HEK293 (cell line): ENCODE measurements at regions not wholly inside any gene's neighbourhood (a gene's known extent, or its start where the extent isn't known, plus 50 kb on each side); places are given as distances from the start of the nearest gene placed in this dataset.

Experiments used
- CTCF ChIA-PET: fragments of 350-600 bp; formaldehyde crosslinking; extraction: SDS; loops from one replicate; lab custom pipeline; 2021; ENCODE audit warnings: antibody characterized with exemption; lab: Yijun Ruan, JAX
- POLR2A ChIA-PET: fragments of 300-600 bp; formaldehyde crosslinking; extraction: SDS; loops from one replicate; lab custom pipeline; 2020; ENCODE audit warnings: antibody characterized with exemption, inconsistent platforms; lab: Yijun Ruan, JAX
- H3K27ac ChIP-seq: fragments of 200-500 bp; sonication (Bioruptor generic); 2 replicates; pipeline ENCODE4 v1.5.1; 2014; ENCODE audit warnings: low read depth, low read length, control low read depth, inconsistent platforms; ENCODE audit errors: extremely low read depth
- H3K36me3 ChIP-seq, 2 experiments: fragments of 200-500 bp in 1 of 2; sonication (Bioruptor generic) in 1 of 2; 1 replicate in 1 of 2; 2 replicates in 1 of 2; pipeline ENCODE4 v1.5.1; 2014 to 2017; ENCODE audit warnings: inconsistent platforms in 2 of 2, low read length in 2 of 2; ENCODE audit not compliant: control insufficient read depth in 2 of 2, insufficient read depth in 1 of 2
- H3K4me1 ChIP-seq: fragments of 200-500 bp; sonication (Bioruptor generic); 2 replicates; pipeline ENCODE4 v1.5.1; 2014; ENCODE audit warnings: mild to moderate bottlenecking, low read length, inconsistent platforms; ENCODE audit not compliant: control insufficient read depth, insufficient read depth
- H3K4me3 ChIP-seq: 2 replicates; pipeline ENCODE4 v1.5.1; 2011; ENCODE audit warnings: low read depth, mild to moderate bottlenecking, control low read depth, low read length, moderate library complexity
- H3K9me3 ChIP-seq: fragments of 200-500 bp; sonication (Bioruptor generic); 2 replicates; pipeline ENCODE4 v1.5.1; 2014; ENCODE audit warnings: low read depth, low read length, inconsistent platforms; ENCODE audit not compliant: control insufficient read depth, insufficient read depth
- GLIS2 ChIP-seq: fragments of 450-650 bp; formaldehyde crosslinking; IDR thresholded peaks from 2 replicates; pipeline ENCODE4 v1.5.1; 2016; ENCODE audit warnings: missing biosample characterization, missing genetic modification characterization
- HOXC10 ChIP-seq: sonication (generic); formaldehyde crosslinking; IDR thresholded peaks from 2 replicates; pipeline ENCODE4 v1.8.1; 2023; ENCODE audit warnings: mild to moderate bottlenecking, missing genetic modification reagents
- KLF9 ChIP-seq: fragments of 450-650 bp; formaldehyde crosslinking; IDR thresholded peaks from 2 replicates; pipeline ENCODE4 v1.5.1; 2016; ENCODE audit warnings: missing biosample characterization, missing genetic modification characterization, low read depth
- SP3 ChIP-seq: fragments of 450-650 bp; formaldehyde crosslinking; IDR thresholded peaks from 2 replicates; pipeline ENCODE4 v1.5.1; 2016; ENCODE audit warnings: missing biosample characterization, missing genetic modification characterization
- WT1 ChIP-seq: fragments of 450-650 bp; formaldehyde crosslinking; IDR thresholded peaks from 2 replicates; pipeline ENCODE4 v1.5.1; 2016; ENCODE audit warnings: missing biosample characterization, missing genetic modification characterization
- ZBTB8A ChIP-seq: fragments of 450-650 bp; formaldehyde crosslinking; IDR thresholded peaks from 2 replicates; pipeline ENCODE4 v1.5.1; 2016; ENCODE audit warnings: missing biosample characterization, missing genetic modification characterization
- ZNF133 ChIP-seq: fragments of 450-650 bp; formaldehyde crosslinking; IDR thresholded peaks from 2 replicates; pipeline ENCODE4 v1.5.1; 2016; ENCODE audit warnings: missing biosample characterization, missing genetic modification characterization
- ZNF335 ChIP-seq: fragments of 450-650 bp; formaldehyde crosslinking; conservative IDR thresholded peaks from 2 replicates; pipeline ENCODE4 v1.5.1; 2016; ENCODE audit warnings: missing biosample characterization, missing genetic modification characterization
- ZNF341 ChIP-seq: fragments of 450-650 bp; formaldehyde crosslinking; IDR thresholded peaks from 2 replicates; pipeline ENCODE4; 2016; ENCODE audit warnings: low read depth, missing biosample characterization, missing genetic modification characterization
- ZNF549 ChIP-seq: fragments of 450-650 bp; IDR thresholded peaks from 2 replicates; pipeline ENCODE4 v1.5.1; 2018; ENCODE audit warnings: missing biosample characterization, missing genetic modification characterization, mild to moderate bottlenecking, inconsistent platforms, moderate library complexity
- ZNF626 ChIP-seq: fragments of 450-650 bp; sonication (Bioruptor Pico); formaldehyde crosslinking; IDR thresholded peaks from 2 replicates; pipeline ENCODE4 v1.5.1; 2018; ENCODE audit warnings: missing biosample characterization, missing genetic modification characterization, inconsistent platforms
- ZNF654 ChIP-seq: fragments of 450-650 bp; formaldehyde crosslinking; IDR thresholded peaks from 2 replicates; pipeline ENCODE4 v1.5.1; 2016; ENCODE audit warnings: low read depth, missing biosample characterization, missing genetic modification characterization
- TF ChIP-seq, protein P1 (sequence below): fragments of 450-650 bp; formaldehyde crosslinking; IDR thresholded peaks from 2 replicates; pipeline ENCODE4 v1.5.1; 2017; ENCODE audit warnings: missing biosample characterization, missing genetic modification characterization
- TF ChIP-seq, protein P2 (sequence below): fragments of 450-650 bp; formaldehyde crosslinking; IDR thresholded peaks from 2 replicates; pipeline ENCODE4 v1.5.1; 2016; ENCODE audit warnings: missing biosample characterization, missing genetic modification characterization, low read depth
- TF ChIP-seq, protein P3 (sequence below): fragments of 450-650 bp; formaldehyde crosslinking; IDR thresholded peaks from 2 replicates; pipeline ENCODE4 v1.5.1; 2016; ENCODE audit warnings: missing biosample characterization, missing genetic modification characterization
- TF ChIP-seq, protein P4 (sequence below): fragments of 450-650 bp; formaldehyde crosslinking; IDR thresholded peaks from 2 replicates; pipeline ENCODE4 v1.5.1; 2016; ENCODE audit warnings: missing biosample characterization, missing genetic modification characterization
- TF ChIP-seq, protein P5 (sequence below): fragments of 450-650 bp; formaldehyde crosslinking; IDR thresholded peaks from 2 replicates; pipeline ENCODE4 v1.5.1; 2016; ENCODE audit warnings: missing biosample characterization, missing genetic modification characterization
- TF ChIP-seq, protein P6 (sequence below): fragments of 450-650 bp; formaldehyde crosslinking; IDR thresholded peaks from 2 replicates; pipeline ENCODE4 v1.5.1; 2016; ENCODE audit warnings: missing biosample characterization, missing genetic modification characterization

DNA sequence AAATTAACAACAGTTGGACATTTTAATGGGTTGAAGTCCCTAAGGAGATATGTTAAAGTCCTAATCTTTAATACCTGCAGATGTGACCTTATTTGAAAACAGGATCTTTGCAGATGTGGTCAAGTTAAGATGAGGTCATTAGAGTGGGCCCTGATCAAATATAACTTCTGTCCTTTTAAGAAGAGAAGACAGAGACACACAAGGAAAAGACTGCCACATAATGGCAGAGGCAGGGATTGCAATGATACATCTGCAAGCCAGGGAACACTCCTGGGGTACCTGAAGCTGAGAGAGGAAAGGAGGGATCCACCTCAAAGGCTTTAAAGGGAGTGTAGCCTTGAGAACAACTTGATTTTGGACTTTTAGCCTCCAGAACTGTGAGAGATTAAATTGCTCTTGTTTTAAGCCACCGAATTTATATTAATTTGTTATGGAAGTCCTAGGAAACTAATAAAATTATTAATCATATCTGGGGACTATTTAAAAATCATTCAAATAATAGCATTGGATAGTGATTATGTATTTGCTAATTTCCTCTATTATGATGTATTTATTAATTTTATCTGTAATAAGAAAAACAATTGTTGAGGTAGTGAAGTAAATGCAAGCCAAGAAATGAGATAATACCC, 700.0 kb upstream of the PCDH15 start:
- H3K9me3 ChIP-seq: no peaks in the 10 kb centered on the region
- H3K4me3 ChIP-seq: no peak overlapping the region
- ChIA-PET POLR2A (no interaction called here), CTCF (interaction anchor here (0.6 to 0.7 kb wide), 2 partner anchors 49 to 398 kb away, joined by 3 read pairs; no protein-coding TSS in a partner anchor)
- no peak overlapping the region for H3K27ac ChIP-seq
- no peaks in the 10 kb centered on the region for H3K36me3 ChIP-seq
- TF ChIP-seq, protein P1, sequence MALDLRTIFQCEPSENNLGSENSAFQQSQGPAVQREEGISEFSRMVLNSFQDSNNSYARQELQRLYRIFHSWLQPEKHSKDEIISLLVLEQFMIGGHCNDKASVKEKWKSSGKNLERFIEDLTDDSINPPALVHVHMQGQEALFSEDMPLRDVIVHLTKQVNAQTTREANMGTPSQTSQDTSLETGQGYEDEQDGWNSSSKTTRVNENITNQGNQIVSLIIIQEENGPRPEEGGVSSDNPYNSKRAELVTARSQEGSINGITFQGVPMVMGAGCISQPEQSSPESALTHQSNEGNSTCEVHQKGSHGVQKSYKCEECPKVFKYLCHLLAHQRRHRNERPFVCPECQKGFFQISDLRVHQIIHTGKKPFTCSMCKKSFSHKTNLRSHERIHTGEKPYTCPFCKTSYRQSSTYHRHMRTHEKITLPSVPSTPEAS (tag by site-specific recombination): no peak
- TF ChIP-seq ZNF654 (tag by site-specific recombination): peak; percentile 59
- TF ChIP-seq, protein P2, sequence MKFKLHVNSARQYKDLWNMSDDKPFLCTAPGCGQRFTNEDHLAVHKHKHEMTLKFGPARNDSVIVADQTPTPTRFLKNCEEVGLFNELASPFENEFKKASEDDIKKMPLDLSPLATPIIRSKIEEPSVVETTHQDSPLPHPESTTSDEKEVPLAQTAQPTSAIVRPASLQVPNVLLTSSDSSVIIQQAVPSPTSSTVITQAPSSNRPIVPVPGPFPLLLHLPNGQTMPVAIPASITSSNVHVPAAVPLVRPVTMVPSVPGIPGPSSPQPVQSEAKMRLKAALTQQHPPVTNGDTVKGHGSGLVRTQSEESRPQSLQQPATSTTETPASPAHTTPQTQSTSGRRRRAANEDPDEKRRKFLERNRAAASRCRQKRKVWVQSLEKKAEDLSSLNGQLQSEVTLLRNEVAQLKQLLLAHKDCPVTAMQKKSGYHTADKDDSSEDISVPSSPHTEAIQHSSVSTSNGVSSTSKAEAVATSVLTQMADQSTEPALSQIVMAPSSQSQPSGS (tag by site-specific recombination): peak; percentile 25; the same call in 1 of the 2 replicates
- TF ChIP-seq, protein P3, sequence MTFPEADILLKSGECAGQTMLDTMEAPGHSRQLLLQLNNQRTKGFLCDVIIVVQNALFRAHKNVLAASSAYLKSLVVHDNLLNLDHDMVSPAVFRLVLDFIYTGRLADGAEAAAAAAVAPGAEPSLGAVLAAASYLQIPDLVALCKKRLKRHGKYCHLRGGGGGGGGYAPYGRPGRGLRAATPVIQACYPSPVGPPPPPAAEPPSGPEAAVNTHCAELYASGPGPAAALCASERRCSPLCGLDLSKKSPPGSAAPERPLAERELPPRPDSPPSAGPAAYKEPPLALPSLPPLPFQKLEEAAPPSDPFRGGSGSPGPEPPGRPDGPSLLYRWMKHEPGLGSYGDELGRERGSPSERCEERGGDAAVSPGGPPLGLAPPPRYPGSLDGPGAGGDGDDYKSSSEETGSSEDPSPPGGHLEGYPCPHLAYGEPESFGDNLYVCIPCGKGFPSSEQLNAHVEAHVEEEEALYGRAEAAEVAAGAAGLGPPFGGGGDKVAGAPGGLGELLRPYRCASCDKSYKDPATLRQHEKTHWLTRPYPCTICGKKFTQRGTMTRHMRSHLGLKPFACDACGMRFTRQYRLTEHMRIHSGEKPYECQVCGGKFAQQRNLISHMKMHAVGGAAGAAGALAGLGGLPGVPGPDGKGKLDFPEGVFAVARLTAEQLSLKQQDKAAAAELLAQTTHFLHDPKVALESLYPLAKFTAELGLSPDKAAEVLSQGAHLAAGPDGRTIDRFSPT (tag by site-specific recombination): no peak
- H3K4me1 ChIP-seq: no peaks in the 10 kb centered on the region

DNA sequence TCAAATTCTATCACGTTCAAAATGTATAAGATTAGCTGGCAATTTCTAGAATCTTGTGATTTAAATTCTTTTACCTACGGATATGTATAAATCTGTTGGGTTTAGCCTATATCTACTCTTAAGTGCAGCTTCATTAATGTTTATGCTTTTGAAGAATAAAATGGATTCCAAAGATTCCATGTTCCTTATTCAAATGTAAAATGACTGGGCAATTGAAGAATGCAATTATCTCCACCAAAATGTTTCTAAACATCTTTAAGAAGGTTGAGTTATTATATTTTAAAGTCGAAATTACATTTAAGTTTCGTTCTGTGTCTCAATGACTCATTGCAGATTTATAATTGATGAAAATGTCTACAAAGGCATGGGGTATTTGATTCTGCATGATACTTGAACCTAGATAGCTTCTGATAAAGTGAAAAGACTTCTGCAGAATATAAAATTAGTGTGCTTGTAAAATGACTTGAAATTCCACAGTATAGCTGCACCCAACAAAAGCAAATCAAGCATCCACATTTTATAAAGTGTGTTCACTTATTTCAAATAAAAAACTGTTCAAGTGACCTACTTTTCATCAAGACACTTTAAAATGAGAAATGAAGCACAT, 697.0 kb upstream of the PCDH15 start:
- no peaks in the 10 kb centered on the region for H3K9me3 ChIP-seq
- CTCF ChIA-PET: no interaction called here
- no peaks in the 10 kb centered on the region for H3K4me1 ChIP-seq
- no peak overlapping the region for H3K4me3 ChIP-seq
- TF ChIP-seq ZNF133 (tag by site-specific recombination) (no peak), KLF9 (tag by site-specific recombination) (no peak), HOXC10 (CRISPR knock-in tag) (no peak), WT1 (tag by site-specific recombination) (no peak), GLIS2 (tag by site-specific recombination) (no peak), ZNF626 (tag by site-specific recombination) (no peak)
- TF ChIP-seq, protein P1 (tag by site-specific recombination): no peak
- no peaks in the 10 kb centered on the region for H3K36me3 ChIP-seq
- POLR2A ChIA-PET: no interaction called here
- H3K27ac ChIP-seq: no peak overlapping the region

DNA sequence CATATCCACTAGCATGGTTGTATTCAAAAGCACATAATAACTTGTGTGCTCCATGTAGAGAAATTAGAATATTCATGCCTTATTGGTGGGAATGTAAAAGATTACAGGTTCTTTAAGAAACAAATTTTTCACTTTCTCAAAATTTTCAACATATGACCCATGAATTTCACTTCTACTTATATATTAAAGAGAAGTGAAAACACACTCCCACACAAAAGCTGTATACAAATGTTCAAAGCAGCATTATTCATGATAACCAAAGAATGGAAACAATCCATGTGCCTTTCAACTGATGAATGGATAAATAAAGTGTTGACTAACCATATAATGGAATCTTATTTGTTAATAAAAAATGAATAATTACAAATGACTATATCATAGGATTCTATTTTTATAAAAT, 694.5 kb upstream of the PCDH15 start:
- no peak overlapping the region for H3K4me3 ChIP-seq
- ChIA-PET POLR2A (no interaction called here), CTCF (no interaction called here)
- no peaks in the 10 kb centered on the region for H3K9me3 ChIP-seq
- no peaks in the 10 kb centered on the region for H3K4me1 ChIP-seq
- H3K36me3 ChIP-seq: no peaks in the 10 kb centered on the region
- H3K27ac ChIP-seq: no peak overlapping the region
- TF ChIP-seq, protein P4, sequence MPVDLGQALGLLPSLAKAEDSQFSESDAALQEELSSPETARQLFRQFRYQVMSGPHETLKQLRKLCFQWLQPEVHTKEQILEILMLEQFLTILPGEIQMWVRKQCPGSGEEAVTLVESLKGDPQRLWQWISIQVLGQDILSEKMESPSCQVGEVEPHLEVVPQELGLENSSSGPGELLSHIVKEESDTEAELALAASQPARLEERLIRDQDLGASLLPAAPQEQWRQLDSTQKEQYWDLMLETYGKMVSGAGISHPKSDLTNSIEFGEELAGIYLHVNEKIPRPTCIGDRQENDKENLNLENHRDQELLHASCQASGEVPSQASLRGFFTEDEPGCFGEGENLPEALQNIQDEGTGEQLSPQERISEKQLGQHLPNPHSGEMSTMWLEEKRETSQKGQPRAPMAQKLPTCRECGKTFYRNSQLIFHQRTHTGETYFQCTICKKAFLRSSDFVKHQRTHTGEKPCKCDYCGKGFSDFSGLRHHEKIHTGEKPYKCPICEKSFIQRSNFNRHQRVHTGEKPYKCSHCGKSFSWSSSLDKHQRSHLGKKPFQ (tag by site-specific recombination): no peak
- TF ChIP-seq SP3 (tag by site-specific recombination) (no peak), ZBTB8A (tag by site-specific recombination) (no peak), ZNF341 (tag by site-specific recombination) (no peak), ZNF549 (tag by site-specific recombination) (no peak), ZNF335 (no peak)
- TF ChIP-seq, protein P5, sequence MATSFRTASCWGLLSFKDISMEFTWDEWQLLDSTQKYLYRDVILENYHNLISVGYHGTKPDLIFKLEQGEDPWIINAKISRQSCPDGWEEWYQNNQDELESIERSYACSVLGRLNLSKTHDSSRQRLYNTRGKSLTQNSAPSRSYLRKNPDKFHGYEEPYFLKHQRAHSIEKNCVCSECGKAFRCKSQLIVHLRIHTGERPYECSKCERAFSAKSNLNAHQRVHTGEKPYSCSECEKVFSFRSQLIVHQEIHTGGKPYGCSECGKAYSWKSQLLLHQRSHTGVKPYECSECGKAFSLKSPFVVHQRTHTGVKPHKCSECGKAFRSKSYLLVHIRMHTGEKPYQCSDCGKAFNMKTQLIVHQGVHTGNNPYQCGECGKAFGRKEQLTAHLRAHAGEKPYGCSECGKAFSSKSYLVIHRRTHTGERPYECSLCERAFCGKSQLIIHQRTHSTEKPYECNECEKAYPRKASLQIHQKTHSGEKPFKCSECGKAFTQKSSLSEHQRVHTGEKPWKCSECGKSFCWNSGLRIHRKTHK (tag by site-specific recombination): no peak
- TF ChIP-seq, protein P6, sequence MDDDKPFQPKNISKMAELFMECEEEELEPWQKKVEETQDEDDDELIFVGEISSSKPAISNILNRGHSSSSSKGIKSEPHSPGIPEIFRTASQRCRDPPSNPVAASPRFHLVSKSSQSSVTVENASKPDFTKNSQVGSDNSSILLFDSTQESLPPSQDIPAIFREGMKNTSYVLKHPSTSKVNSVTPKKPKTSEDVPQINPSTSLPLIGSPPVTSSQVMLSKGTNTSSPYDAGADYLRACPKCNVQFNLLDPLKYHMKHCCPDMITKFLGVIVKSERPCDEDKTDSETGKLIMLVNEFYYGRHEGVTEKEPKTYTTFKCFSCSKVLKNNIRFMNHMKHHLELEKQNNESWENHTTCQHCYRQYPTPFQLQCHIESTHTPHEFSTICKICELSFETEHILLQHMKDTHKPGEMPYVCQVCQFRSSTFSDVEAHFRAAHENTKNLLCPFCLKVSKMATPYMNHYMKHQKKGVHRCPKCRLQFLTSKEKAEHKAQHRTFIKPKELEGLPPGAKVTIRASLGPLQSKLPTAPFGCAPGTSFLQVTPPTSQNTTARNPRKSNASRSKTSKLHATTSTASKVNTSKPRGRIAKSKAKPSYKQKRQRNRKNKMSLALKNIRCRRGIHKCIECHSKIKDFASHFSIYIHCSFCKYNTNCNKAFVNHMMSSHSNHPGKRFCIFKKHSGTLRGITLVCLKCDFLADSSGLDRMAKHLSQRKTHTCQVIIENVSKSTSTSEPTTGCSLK (tag by site-specific recombination): no peak
